Stimulated activated naive B cell treated with anti-CD40 and anti-IgM and Interleukin-4, amounts not matched to agents 10 μg/mL and 1 μg/mL and 100 μg/mL, for 72 hours (primary cell): ENCODE measurements at regions not wholly inside any gene's neighbourhood (a gene's known extent, or its start where the extent isn't known, plus 50 kb on each side); places are given as distances from the start of the nearest gene placed in this dataset.
"Not testable (repeated sequence)": the region's sequence is repeated elsewhere in the genome, so short reads cannot be mapped to it uniquely, and the experiment has no call there.

Experiments
- ATAC-seq, 2 donors: fragments of 150-1000 bp; cut with Tn5 transposase; replicated peaks; 2 replicates each; pipeline ENCODE4 v1.10.0; 2021; ENCODE audit warnings: moderate library complexity in 1 of 2
- DNase-seq: peaks from one replicate; pipeline ENCODE4 v3.0.0; 2021
- H3K27ac Mint-ChIP-seq: one replicate; pipeline ENCODE4 v1.8.0; 2022; ENCODE audit warnings: mild to moderate bottlenecking, mixed read lengths
- H3K27me3 Mint-ChIP-seq, 2 donors: one replicate each; pipeline ENCODE4 v1.8.0; 2022; ENCODE audit warnings: mixed read lengths in 2 of 2
- H3K36me3 Mint-ChIP-seq, 2 donors: one replicate each; pipeline ENCODE4 v1.8.0; 2022; ENCODE audit warnings: mixed read lengths in 2 of 2, mild to moderate bottlenecking in 1 of 2
- H3K4me1 Mint-ChIP-seq, 2 donors: one replicate each; pipeline ENCODE4 v1.8.0; 2022; ENCODE audit warnings: mixed read lengths in 2 of 2, mild to moderate bottlenecking in 1 of 2
- H3K4me3 Mint-ChIP-seq, 2 donors: one replicate each; pipeline ENCODE4 v1.8.0; 2022; ENCODE audit warnings: mild to moderate bottlenecking in 2 of 2, mixed read lengths in 2 of 2, moderate library complexity in 1 of 2
- H3K9me3 Mint-ChIP-seq, 2 donors: one replicate each; pipeline ENCODE4 v1.8.0; 2022; ENCODE audit warnings: mixed read lengths in 2 of 2, mild to moderate bottlenecking in 1 of 2

DNA sequence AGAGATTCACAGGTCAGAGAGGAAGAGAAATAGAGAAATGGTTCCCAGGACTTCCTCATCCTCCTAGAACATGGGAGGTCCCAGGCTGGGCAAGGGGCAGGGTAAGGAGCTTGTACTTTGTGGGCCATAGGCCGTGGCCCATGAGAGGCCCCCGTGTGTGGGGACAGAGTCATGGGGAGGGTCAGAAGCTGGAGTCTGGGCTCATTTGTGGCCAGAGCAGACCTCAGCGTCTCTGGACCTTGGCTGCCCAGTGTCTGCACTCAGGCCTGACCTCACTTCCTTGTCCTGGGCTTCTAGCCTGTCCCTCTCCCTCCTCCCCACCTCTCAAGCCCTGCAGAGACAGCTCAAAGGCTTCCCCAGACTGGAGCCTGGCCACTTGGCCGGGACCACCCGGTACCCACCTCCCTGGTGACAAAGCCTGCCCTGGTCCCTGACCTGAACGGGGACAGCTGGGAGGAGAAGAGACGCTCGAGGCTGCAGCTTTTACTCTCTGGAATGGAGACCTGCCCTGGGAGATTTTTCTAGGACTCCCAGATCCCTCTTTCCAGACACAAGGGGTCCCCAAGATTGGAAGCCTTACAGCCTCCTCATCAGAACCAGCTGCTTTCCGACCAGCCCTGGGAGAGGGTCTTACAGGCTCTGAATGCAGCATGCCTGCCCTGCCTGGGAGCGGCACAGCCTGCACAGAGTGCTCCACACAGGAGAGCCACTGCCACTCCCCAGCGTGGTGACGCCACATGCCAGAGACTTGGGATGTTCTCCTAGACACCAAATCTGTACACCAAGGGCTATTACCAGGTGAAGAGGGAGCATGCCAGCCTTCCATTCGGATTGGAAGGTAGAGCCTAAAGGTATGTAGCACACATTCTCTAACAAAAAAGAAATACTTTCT lies 569.0 kb upstream of the B3GAT1 start:
- no peak overlapping the region for H3K4me3 Mint-ChIP-seq
- ATAC-seq (no peak), DNase-seq (no peak)
- H3K9me3 Mint-ChIP-seq, result no peaks in the 10 kb centered on the region
- no peaks in the 10 kb centered on the region for H3K36me3 Mint-ChIP-seq
- H3K27me3 Mint-ChIP-seq, result peaks cover 4 to 7% of the 10 kb centered on the region in 2 donors
- no peak overlapping the region for H3K27ac Mint-ChIP-seq
- no peaks in the 10 kb centered on the region for H3K4me1 Mint-ChIP-seq

DNA sequence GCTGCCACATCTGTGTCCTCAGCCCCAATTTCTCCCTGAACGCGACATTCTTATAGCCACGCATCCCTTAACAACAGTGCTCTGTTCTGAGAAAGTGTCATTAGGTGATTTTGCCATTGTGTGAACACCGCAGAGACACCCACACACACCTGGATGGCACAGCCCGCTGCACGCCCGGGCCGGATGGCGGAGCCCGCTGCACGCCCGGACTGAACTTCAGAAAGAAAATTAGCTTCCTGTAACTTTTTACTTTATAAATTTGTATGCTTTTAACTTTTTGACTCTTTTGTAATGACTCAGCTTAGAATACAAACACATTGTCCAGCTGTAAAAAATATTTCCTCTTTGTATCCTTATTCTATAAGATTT lies 567.0 kb upstream of the B3GAT1 start:
- not testable (repeated sequence) for H3K36me3 Mint-ChIP-seq, H3K4me3 Mint-ChIP-seq, H3K27ac Mint-ChIP-seq, H3K9me3 Mint-ChIP-seq, H3K4me1 Mint-ChIP-seq, H3K27me3 Mint-ChIP-seq, ATAC-seq, DNase-seq

GRCh38 chr11:134978388-134979088 lies 566.5 kb upstream of the B3GAT1 start:
- Mint-ChIP-seq H3K27me3 (peaks cover 0 to 4% of the 10 kb centered on the region in 2 donors), H3K4me3 (no peak overlapping the region), H3K36me3 (no peaks in the 10 kb centered on the region), H3K4me1 (no peaks in the 10 kb centered on the region), H3K9me3 (peaks cover 2 to 5% of the 10 kb centered on the region in 2 donors), H3K27ac (no peak overlapping the region)
- DNase-seq, result no peak
- no peak for ATAC-seq

GRCh38 chr11:134976551-134976950 lies 564.5 kb upstream of the B3GAT1 start:
- ATAC-seq (no peak), DNase-seq (no peak)
- Mint-ChIP-seq H3K4me1 (no peaks in the 10 kb centered on the region), H3K9me3 (peaks cover 2 to 5% of the 10 kb centered on the region in 2 donors), H3K36me3 (no peaks in the 10 kb centered on the region), H3K4me3 (no peak overlapping the region), H3K27ac (no peak overlapping the region), H3K27me3 (no peaks in the 10 kb centered on the region)

GRCh38 chr11:134975866-134976376 lies 563.9 kb upstream of the B3GAT1 start:
- Mint-ChIP-seq H3K9me3 (peaks cover 2 to 5% of the 10 kb centered on the region in 2 donors), H3K27ac (no peak overlapping the region), H3K4me3 (no peak overlapping the region), H3K36me3 (no peaks in the 10 kb centered on the region), H3K4me1 (no peaks in the 10 kb centered on the region), H3K27me3 (no peaks in the 10 kb centered on the region)
- no peak for DNase-seq
- ATAC-seq, result no peak

DNA sequence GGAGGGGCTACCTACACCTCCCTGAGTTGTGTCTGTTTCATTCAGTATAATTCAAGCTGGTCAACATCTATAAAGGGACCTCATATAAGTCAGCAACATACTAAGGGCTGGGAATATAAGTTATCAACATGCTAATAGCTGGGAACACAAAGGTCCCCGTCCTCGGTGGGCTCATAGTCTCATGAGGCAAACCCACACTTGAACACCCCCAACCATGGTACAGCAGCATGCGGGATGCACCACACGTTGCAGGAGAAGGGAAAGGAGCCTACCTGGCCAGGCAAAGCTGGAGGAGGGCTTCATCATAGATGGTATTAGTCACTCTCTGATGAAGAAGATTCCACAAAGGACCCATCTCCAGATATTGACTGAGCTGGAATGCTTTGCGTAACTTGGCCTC lies 561.8 kb upstream of the B3GAT1 start:
- no peaks in the 10 kb centered on the region for H3K36me3 Mint-ChIP-seq
- ATAC-seq, result no peak
- H3K27me3 Mint-ChIP-seq, result no peaks in the 10 kb centered on the region
- H3K9me3 Mint-ChIP-seq, result peaks cover 2 to 5% of the 10 kb centered on the region in 2 donors
- no peaks in the 10 kb centered on the region for H3K4me1 Mint-ChIP-seq
- no peak for DNase-seq
- H3K4me3 Mint-ChIP-seq, result no peak overlapping the region
- H3K27ac Mint-ChIP-seq, result no peak overlapping the region

DNA sequence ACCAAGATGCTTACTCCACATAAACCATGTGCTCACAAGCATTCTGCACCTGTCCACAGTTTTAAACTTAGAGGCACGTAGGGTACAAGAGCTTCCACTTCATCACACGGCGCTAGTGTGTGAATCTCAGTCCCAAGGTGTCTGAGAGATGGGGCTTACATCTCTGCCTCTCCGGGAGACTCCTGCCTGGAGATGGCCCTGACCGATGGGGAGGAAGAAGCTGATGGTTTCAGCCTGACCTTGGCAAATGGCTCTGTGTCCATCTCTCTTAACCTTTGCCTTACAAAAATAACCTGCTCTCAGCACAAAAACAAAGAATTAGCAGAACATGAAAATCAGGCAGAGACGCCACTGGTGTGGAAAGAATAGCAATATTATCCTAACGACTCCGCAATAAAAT lies 559.3 kb upstream of the B3GAT1 start:
- Mint-ChIP-seq H3K4me3 (no peak overlapping the region), H3K27ac (no peak overlapping the region), H3K27me3 (peaks cover 0 to 9% of the 10 kb centered on the region in 2 donors), H3K4me1 (no peaks in the 10 kb centered on the region), H3K36me3 (no peaks in the 10 kb centered on the region), H3K9me3 (peaks cover 2 to 5% of the 10 kb centered on the region in 2 donors)
- DNase-seq (no peak), ATAC-seq (no peak)

DNA sequence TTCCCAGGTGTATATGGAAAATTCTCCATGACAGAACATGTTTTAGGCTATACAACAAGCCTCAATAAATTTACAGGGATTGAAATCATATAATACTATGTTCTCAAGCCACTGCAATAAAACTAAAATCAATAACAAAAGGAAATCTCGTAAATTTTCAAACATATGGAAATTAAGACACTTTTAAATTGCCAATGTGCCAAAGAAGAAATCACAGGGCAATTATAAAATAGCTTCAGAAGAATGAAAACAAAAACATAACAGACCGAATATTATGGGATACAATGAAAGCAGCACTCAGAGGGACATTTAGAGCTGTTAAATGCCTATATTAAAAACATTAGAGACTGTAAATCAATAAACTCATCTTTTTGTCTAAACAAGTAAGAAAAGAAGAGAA lies 555.7 kb upstream of the B3GAT1 start:
- no peaks in the 10 kb centered on the region for H3K4me1 Mint-ChIP-seq
- no peak overlapping the region for H3K27ac Mint-ChIP-seq
- no peaks in the 10 kb centered on the region for H3K9me3 Mint-ChIP-seq

DNA sequence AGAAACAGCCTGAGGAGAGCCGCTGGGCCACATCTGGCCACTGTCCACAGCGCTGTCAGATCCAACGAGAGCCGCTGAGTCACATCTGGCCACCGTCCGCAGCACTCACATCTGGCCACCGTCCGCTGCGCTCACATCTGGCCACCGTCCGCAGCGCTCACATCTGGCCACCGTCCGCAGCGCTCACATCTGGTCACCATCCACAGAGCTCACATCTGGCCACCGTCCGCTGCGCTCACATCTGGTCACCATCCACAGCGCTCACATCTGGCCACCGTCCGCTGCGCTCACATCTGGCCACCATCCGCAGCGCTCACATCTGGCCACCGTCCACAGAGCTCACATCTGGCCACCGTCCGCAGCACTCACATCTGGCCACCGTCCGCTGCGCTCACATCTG lies 549.3 kb upstream of the B3GAT1 start:
- H3K27ac Mint-ChIP-seq, H3K4me3 Mint-ChIP-seq, DNase-seq, H3K9me3 Mint-ChIP-seq, H3K4me1 Mint-ChIP-seq, ATAC-seq, H3K36me3 Mint-ChIP-seq, H3K27me3 Mint-ChIP-seq: not testable (repeated sequence)

More for the DNA sequence above, 555.7 kb upstream of the B3GAT1 start:
- DNase-seq (no peak), ATAC-seq (no peak)
- H3K36me3 Mint-ChIP-seq, result no peaks in the 10 kb centered on the region
- no peak overlapping the region for H3K4me3 Mint-ChIP-seq
- H3K27me3 Mint-ChIP-seq, result peaks cover 0 to 9% of the 10 kb centered on the region in 2 donors

GRCh38 chr11:134958870-134959269 lies 546.8 kb upstream of the B3GAT1 start:
- H3K36me3 Mint-ChIP-seq, result no peaks in the 10 kb centered on the region
- DNase-seq, result no peak
- peaks cover 0 to 4% of the 10 kb centered on the region in 2 donors for H3K9me3 Mint-ChIP-seq
- H3K27ac Mint-ChIP-seq, result no peak overlapping the region
- peaks cover 0 to 4% of the 10 kb centered on the region in 2 donors for H3K27me3 Mint-ChIP-seq
- no peaks in the 10 kb centered on the region for H3K4me1 Mint-ChIP-seq
- no peak overlapping the region for H3K4me3 Mint-ChIP-seq
- no peak for ATAC-seq

- Mint-ChIP-seq H3K36me3 (no peaks in the 10 kb centered on the region), H3K4me3 (no peak overlapping the region), H3K27ac (no peak overlapping the region), H3K27me3 (peaks cover 0 to 4% of the 10 kb centered on the region in 2 donors), H3K4me1 (no peaks in the 10 kb centered on the region), H3K9me3 (peaks cover 0 to 4% of the 10 kb centered on the region in 2 donors)
- DNase-seq, result no peak
- no peak for ATAC-seq
These were observed 546.2 kb upstream of the B3GAT1 start for GRCh38 chr11:134958336-134958640.

DNA sequence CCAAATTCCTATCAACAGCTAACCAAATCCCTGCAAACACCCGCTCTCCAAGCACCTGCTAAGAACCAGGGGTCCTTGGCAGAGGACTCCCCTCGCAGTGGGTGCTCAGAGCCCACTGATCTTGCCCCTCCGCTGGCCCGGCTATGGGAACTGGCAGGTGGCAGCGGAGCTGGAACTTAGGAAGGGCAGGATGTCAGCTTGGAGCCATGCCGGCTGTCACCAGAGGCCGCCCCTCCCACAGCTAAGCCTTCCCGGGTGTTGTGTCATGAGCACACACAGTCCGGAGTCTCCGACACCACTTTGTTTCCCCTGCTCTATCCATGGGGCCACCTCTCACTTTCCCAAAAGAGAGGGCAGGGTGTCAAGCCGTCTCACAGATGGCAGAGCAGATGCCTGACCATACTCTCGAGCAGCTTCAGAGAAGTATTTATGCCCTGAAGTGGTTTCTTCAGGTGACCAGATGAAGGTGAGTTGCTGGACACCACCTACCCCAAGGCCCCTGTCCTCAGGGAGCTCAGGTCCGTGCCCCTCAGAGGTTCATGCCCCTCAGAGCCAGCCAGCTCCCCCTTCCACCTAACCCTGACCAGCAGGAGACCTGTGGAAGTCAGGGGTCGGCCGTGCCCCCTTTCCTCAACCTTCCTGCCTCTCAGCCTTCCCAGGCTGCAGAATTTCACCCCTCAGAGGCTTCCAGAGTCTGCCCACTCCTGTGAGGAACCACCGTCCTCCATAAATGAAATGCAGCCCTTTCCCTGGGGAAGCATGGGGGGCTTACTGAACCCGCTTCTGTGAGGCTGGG lies 545.7 kb upstream of the B3GAT1 start:
- Mint-ChIP-seq H3K27ac (no peak overlapping the region), H3K9me3 (peaks cover 0 to 4% of the 10 kb centered on the region in 2 donors), H3K27me3 (peaks cover 0 to 4% of the 10 kb centered on the region in 2 donors), H3K36me3 (no peaks in the 10 kb centered on the region), H3K4me3 (no peak overlapping the region), H3K4me1 (no peaks in the 10 kb centered on the region)
- DNase-seq, result no peak
- no peak for ATAC-seq

GRCh38 chr11:134956450-134957210 lies 544.6 kb upstream of the B3GAT1 start:
- no peak overlapping the region for H3K27ac Mint-ChIP-seq
- no peaks in the 10 kb centered on the region for H3K4me1 Mint-ChIP-seq
- peaks cover 0 to 4% of the 10 kb centered on the region in 2 donors for H3K9me3 Mint-ChIP-seq
- ATAC-seq (no peak), DNase-seq (no peak)
- no peaks in the 10 kb centered on the region for H3K36me3 Mint-ChIP-seq
- H3K27me3 Mint-ChIP-seq, result peaks cover 0 to 4% of the 10 kb centered on the region in 2 donors
- H3K4me3 Mint-ChIP-seq, result no peak overlapping the region

- H3K4me1 Mint-ChIP-seq, H3K9me3 Mint-ChIP-seq, DNase-seq, H3K36me3 Mint-ChIP-seq, H3K4me3 Mint-ChIP-seq, H3K27me3 Mint-ChIP-seq, ATAC-seq, H3K27ac Mint-ChIP-seq: not testable (repeated sequence)
These were observed 543.9 kb upstream of the B3GAT1 start for GRCh38 chr11:134955970-134956369.
